Esophagus squamous epithelium (tissue), 4 donors: ENCODE measurements at regions not wholly inside any gene's neighbourhood (a gene's known extent, or its start where the extent isn't known, plus 50 kb on each side); places are given as distances from the start of the nearest gene placed in this dataset.

Experiments
- CTCF ChIP-seq, 6 experiments: fragments of 450-650 bp in 4 of 6; fragments of 200-600 bp in 2 of 6; sonication (generic) in 2 of 6; IDR thresholded peaks; one replicate each; pipeline ENCODE4 v1.5.1; 2016 to 2019; ENCODE audit warnings: antibody characterized with exemption in 6 of 6, mild to moderate bottlenecking in 4 of 6, moderate library complexity in 4 of 6
- POLR2A ChIP-seq, 4 donors: fragments of 450-650 bp; IDR thresholded peaks; one replicate each; pipeline ENCODE4 v1.6.1; 2017; ENCODE audit warnings: antibody characterized with exemption in 4 of 4, mild to moderate bottlenecking in 4 of 4, moderate library complexity in 3 of 4

GRCh38 chr11:56916587-56916986 is 72.1 kb upstream of the OR5AK2 start:
- TF ChIP-seq CTCF (IDR thresholded peaks at IDR 0.05) (no peak), POLR2A (IDR thresholded peaks at IDR 0.05) (no peak)
